ENCODE measurements at regions not wholly inside any gene's neighbourhood (a gene's known extent, or its start where the extent isn't known, plus 50 kb on each side); places are given as distances from the start of the nearest gene placed in this dataset.

GRCh38 chr1:187146388-187146787, 317.6 kb downstream of the PLA2G4A start:
- ChIA-PET CTCF (no interaction called here), POLR2A (no interaction called here)
- no peak for DNase-seq (ENCODE audit: low read depth, low spot score)
- no peak overlapping the region for H3K4me3 ChIP-seq (ENCODE audit: low read depth, low read length)
- TF ChIP-seq CTCF (IDR thresholded peaks at IDR 0.05; ENCODE audit: insufficient read depth, low read length, missing control alignments): no peak

DNA sequence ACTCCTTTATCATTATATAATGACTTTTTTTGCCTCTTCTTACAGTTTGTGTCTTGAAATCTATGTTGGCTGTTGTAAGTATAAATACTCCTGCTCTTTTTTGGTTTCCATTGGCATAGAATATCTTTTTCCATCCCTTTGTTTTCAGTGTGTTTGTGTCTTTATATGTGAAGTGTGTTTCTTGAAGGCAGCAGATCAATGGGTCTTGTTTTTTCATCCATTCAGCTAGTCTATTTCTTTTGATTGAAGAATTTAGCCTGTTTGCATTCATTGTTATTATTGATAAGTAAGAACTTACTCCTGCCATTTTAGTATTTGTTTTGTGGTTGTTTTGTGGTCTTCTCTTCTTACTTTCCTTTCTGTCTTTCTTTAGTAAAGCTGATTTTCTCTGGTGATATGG, 322.8 kb downstream of the PLA2G4A start:
- POLR2A ChIA-PET: no interaction called here
- DNase-seq (ENCODE audit: low read depth, low spot score): no peak
- no peak overlapping the region for H3K4me3 ChIP-seq (ENCODE audit: low read depth, low read length)
- CTCF ChIA-PET: no interaction called here
- TF ChIP-seq CTCF (IDR thresholded peaks at IDR 0.05; ENCODE audit: insufficient read depth, low read length, missing control alignments): no peak

GRCh38 chr1:187153047-187153446, 324.3 kb downstream of the PLA2G4A start:
- ChIA-PET CTCF (no interaction called here), POLR2A (no interaction called here)
- H3K4me3 ChIP-seq (ENCODE audit: low read depth, low read length): no peak overlapping the region
- no peak for TF ChIP-seq CTCF (IDR thresholded peaks at IDR 0.05; ENCODE audit: insufficient read depth, low read length, missing control alignments)
- DNase-seq (ENCODE audit: low read depth, low spot score): no peak

GRCh38 chr1:187157115-187157514, 328.4 kb downstream of the PLA2G4A start:
- H3K4me3 ChIP-seq (ENCODE audit: low read depth, low read length): no peak overlapping the region
- ChIA-PET POLR2A (no interaction called here), CTCF (no interaction called here)
- TF ChIP-seq CTCF (IDR thresholded peaks at IDR 0.05; ENCODE audit: insufficient read depth, low read length, missing control alignments): no peak
- no peak for DNase-seq (ENCODE audit: low read depth, low spot score)

GRCh38 chr1:187157552-187157951, 328.8 kb downstream of the PLA2G4A start:
- H3K4me3 ChIP-seq (ENCODE audit: low read depth, low read length): no peak overlapping the region
- DNase-seq (ENCODE audit: low read depth, low spot score): no peak
- POLR2A ChIA-PET: no interaction called here
- CTCF ChIA-PET: no interaction called here
- no peak for TF ChIP-seq CTCF (IDR thresholded peaks at IDR 0.05; ENCODE audit: insufficient read depth, low read length, missing control alignments)

GRCh38 chr1:187167555-187167954, 338.8 kb downstream of the PLA2G4A start:
- no peak for TF ChIP-seq CTCF (IDR thresholded peaks at IDR 0.05; ENCODE audit: insufficient read depth, low read length, missing control alignments)
- no peak overlapping the region for H3K4me3 ChIP-seq (ENCODE audit: low read depth, low read length)
- DNase-seq (ENCODE audit: low read depth, low spot score): no peak
- CTCF ChIA-PET: no interaction called here
- POLR2A ChIA-PET: no interaction called here
